ENCODE measurements at regions not wholly inside any gene's neighbourhood (a gene's known extent, or its start where the extent isn't known, plus 50 kb on each side); places are given as distances from the start of the nearest gene placed in this dataset.
"Not testable (repeated sequence)": the region's sequence is repeated elsewhere in the genome, so short reads cannot be mapped to it uniquely, and the experiment has no call there.

GRCh38 chr9:30575218-30575617 is 1809.2 kb upstream of the ACO1 start:
- intact Hi-C loops (cut with DNase I): no loop called here
- DNase-seq (no peak), ATAC-seq (ENCODE audit: poor library complexity) (no peak)

GRCh38 chr9:30575691-30576090 is 1808.8 kb upstream of the ACO1 start:
- no peak for ATAC-seq (ENCODE audit: poor library complexity)
- DNase-seq: no peak
- intact Hi-C loops (cut with DNase I): no loop called here

GRCh38 chr9:30579810-30580209 is 1804.6 kb upstream of the ACO1 start:
- DNase-seq (no peak), ATAC-seq (ENCODE audit: poor library complexity) (no peak)
- intact Hi-C loops (cut with DNase I): no loop called here

- DNase-seq: no peak
- intact Hi-C loops (cut with DNase I): no loop called here
- no peak for ATAC-seq (ENCODE audit: poor library complexity)
Observed at GRCh38 chr9:30582240-30582639, 1802.2 kb upstream of the ACO1 start.

- DNase-seq (no peak), ATAC-seq (ENCODE audit: poor library complexity) (no peak)
- intact Hi-C loops (cut with DNase I): no loop called here
Observed at GRCh38 chr9:30584559-30584958, 1799.9 kb upstream of the ACO1 start.

GRCh38 chr9:30591461-30591860 is 1793.0 kb upstream of the ACO1 start:
- ATAC-seq (ENCODE audit: poor library complexity): no peak
- DNase-seq: no peak
- intact Hi-C loops (cut with DNase I): no loop called here

- DNase-seq (no peak), ATAC-seq (ENCODE audit: poor library complexity) (no peak)
- intact Hi-C loops (cut with DNase I): no loop called here
Observed at GRCh38 chr9:30597608-30598007, 1786.8 kb upstream of the ACO1 start.

GRCh38 chr9:30605936-30606335 is 1778.5 kb upstream of the ACO1 start:
- no peak for ATAC-seq (ENCODE audit: poor library complexity)
- intact Hi-C loops (cut with DNase I): no loop called here
- DNase-seq: no peak

GRCh38 chr9:30609713-30610112 is 1774.7 kb upstream of the ACO1 start:
- DNase-seq (no peak), ATAC-seq (ENCODE audit: poor library complexity) (no peak)
- intact Hi-C loops (cut with DNase I): no loop called here

GRCh38 chr9:30616782-30617181 is 1767.7 kb upstream of the ACO1 start:
- DNase-seq; ATAC-seq (ENCODE audit: poor library complexity); intact Hi-C loops (cut with DNase I): not testable (repeated sequence)

- ATAC-seq (ENCODE audit: poor library complexity): no peak
- DNase-seq: no peak
- intact Hi-C loops (cut with DNase I): no loop called here
Observed at GRCh38 chr9:30622561-30622960, 1761.9 kb upstream of the ACO1 start.

- intact Hi-C loops (cut with DNase I): no loop called here
Observed at GRCh38 chr9:30628915-30629567, 1755.4 kb upstream of the ACO1 start.

GRCh38 chr9:30630459-30630858 is 1754.0 kb upstream of the ACO1 start:
- ATAC-seq (ENCODE audit: poor library complexity): no peak

More at GRCh38 chr9:30628915-30629567, 1755.4 kb upstream of the ACO1 start:
- DNase-seq (no peak), ATAC-seq (ENCODE audit: poor library complexity) (no peak)

GRCh38 chr9:30646639-30647038 is 1737.8 kb upstream of the ACO1 start:
- not testable (repeated sequence) for ATAC-seq (ENCODE audit: poor library complexity)

More at GRCh38 chr9:30630459-30630858, 1754.0 kb upstream of the ACO1 start:
- no peak for DNase-seq
- intact Hi-C loops (cut with DNase I): no loop called here

GRCh38 chr9:30661925-30662324 is 1722.5 kb upstream of the ACO1 start:
- ATAC-seq (ENCODE audit: poor library complexity): no peak
- intact Hi-C loops (cut with DNase I): no loop called here
- no peak for DNase-seq

More at GRCh38 chr9:30646639-30647038, 1737.8 kb upstream of the ACO1 start:
- DNase-seq; intact Hi-C loops (cut with DNase I): not testable (repeated sequence)

- intact Hi-C loops (cut with DNase I): no loop called here
- DNase-seq: peak; percentile 33
- no peak for ATAC-seq (ENCODE audit: poor library complexity)
Observed at GRCh38 chr9:30670805-30671562, 1713.5 kb upstream of the ACO1 start.

- intact Hi-C loops (cut with DNase I): no loop called here
- DNase-seq: no peak
- no peak for ATAC-seq (ENCODE audit: poor library complexity)
Observed at GRCh38 chr9:30673132-30673531, 1711.3 kb upstream of the ACO1 start.

GRCh38 chr9:30676651-30677050 is 1707.8 kb upstream of the ACO1 start:
- ATAC-seq (ENCODE audit: poor library complexity): no peak
- DNase-seq: no peak
- intact Hi-C loops (cut with DNase I): no loop called here

GRCh38 chr9:30677221-30677620 is 1707.2 kb upstream of the ACO1 start:
- DNase-seq: no peak
- intact Hi-C loops (cut with DNase I): no loop called here
- ATAC-seq (ENCODE audit: poor library complexity): no peak

GRCh38 chr9:30688801-30689200 is 1695.6 kb upstream of the ACO1 start:
- DNase-seq: no peak
- ATAC-seq (ENCODE audit: poor library complexity): no peak
- intact Hi-C loops (cut with DNase I): no loop called here

All from Right ventricle myocardium superior (tissue), 1 donor.